Colonic mucosa (tissue), 4 donors: ENCODE measurements at regions not wholly inside any gene's neighbourhood (a gene's known extent, or its start where the extent isn't known, plus 50 kb on each side); places are given as distances from the start of the nearest gene placed in this dataset.
"Not testable (repeated sequence)": the region's sequence is repeated elsewhere in the genome, so short reads cannot be mapped to it uniquely, and the experiment has no call there.

ENCODE experiments used
- DNase-seq: peaks from one replicate; pipeline ENCODE4 v3.0.0-alpha.2; 2020
- H3K27ac ChIP-seq: fragments of 200-600 bp; one replicate; pipeline ENCODE4 v1.8.0; 2021
- H3K27me3 ChIP-seq: fragments of 200-600 bp; one replicate; pipeline ENCODE4 v1.8.0; 2021
- H3K36me3 ChIP-seq: fragments of 200-600 bp; one replicate; pipeline ENCODE4 v1.8.0; 2021
- H3K4me1 ChIP-seq: fragments of 200-600 bp; one replicate; pipeline ENCODE4 v1.8.0; 2021; ENCODE audit warnings: mild to moderate bottlenecking
- H3K4me3 ChIP-seq: fragments of 200-600 bp; one replicate; pipeline ENCODE4 v1.8.0; 2021
- H3K9ac ChIP-seq, 2 donors: one replicate each; pipeline ENCODE4 v1.7.0; 2013; ENCODE audit warnings: control low read depth in 2 of 2, low read depth in 2 of 2, low read length in 2 of 2
- H3K9me3 ChIP-seq: fragments of 200-600 bp; one replicate; pipeline ENCODE4 v1.8.0; 2021
- intact Hi-C: fragments of 100-400 bp; cut with DNase I; formaldehyde crosslinking; loops from one replicate; pipeline ENCODE4 v1.14.1; 2022
- TF ChIP-seq, protein P1 (sequence below): fragments of 200-600 bp; IDR thresholded peaks from one replicate; pipeline ENCODE4 v1.8.0; 2022; ENCODE audit warnings: antibody characterized with exemption, mild to moderate bottlenecking
- donor health status: healthy.
- donor health status: DM: no; HTN: no; CAD: no.
- donor health status: DM: no; HTN: no; CAD: no.

DNA sequence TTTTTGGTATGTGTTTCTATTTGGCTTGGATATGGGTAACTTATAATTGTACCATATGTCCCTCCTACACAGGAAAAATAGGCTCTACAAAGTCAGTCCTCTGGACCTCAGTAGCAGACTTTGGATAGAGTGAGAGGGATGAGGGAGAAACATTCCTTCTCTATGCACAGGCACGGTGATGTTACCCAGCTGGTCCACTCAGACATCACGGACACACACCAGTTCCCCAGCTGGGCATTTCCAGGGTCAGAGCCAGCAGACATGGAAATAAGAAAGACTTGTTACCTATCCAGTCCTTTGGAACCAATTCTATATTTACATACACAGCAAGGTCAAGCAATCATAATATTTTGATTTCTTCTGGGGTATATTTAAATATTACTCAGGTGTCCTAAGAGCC lies 433.1 kb upstream of the KCNMB2 start:
- TF ChIP-seq, protein P1, sequence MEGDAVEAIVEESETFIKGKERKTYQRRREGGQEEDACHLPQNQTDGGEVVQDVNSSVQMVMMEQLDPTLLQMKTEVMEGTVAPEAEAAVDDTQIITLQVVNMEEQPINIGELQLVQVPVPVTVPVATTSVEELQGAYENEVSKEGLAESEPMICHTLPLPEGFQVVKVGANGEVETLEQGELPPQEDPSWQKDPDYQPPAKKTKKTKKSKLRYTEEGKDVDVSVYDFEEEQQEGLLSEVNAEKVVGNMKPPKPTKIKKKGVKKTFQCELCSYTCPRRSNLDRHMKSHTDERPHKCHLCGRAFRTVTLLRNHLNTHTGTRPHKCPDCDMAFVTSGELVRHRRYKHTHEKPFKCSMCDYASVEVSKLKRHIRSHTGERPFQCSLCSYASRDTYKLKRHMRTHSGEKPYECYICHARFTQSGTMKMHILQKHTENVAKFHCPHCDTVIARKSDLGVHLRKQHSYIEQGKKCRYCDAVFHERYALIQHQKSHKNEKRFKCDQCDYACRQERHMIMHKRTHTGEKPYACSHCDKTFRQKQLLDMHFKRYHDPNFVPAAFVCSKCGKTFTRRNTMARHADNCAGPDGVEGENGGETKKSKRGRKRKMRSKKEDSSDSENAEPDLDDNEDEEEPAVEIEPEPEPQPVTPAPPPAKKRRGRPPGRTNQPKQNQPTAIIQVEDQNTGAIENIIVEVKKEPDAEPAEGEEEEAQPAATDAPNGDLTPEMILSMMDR, result no peak
- intact Hi-C loops, result no loop called here
- no peaks in the 10 kb centered on the region for H3K36me3 ChIP-seq
- no peaks in the 10 kb centered on the region for H3K4me1 ChIP-seq
- H3K4me3 ChIP-seq, result no peak overlapping the region
- H3K9ac ChIP-seq, result no peak overlapping the region
- H3K27me3 ChIP-seq, result no peaks in the 10 kb centered on the region
- no peaks in the 10 kb centered on the region for H3K9me3 ChIP-seq
- no peak overlapping the region for H3K27ac ChIP-seq
- no peak for DNase-seq

DNA sequence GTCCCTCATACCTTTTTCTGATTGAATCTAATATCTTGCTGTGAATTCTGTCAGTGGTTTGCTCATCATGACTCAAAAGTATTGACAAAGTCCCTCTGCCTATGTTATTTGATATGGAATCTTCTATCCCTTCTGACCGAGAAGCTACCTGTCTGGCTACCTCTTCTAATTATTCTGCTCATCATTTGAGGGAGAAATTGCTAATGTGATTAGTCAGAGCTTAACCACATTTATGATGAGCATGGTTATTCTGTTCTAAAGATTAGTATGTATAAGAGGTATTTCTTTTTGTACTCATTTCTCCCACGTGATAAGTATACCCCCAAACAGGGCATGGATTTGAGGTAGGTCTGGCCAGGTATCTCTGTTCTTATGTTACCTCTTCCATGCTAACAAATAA lies 428.4 kb upstream of the KCNMB2 start:
- no peaks in the 10 kb centered on the region for H3K27me3 ChIP-seq
- intact Hi-C loops, result no loop called here
- TF ChIP-seq, protein P1, result no peak
- no peak overlapping the region for H3K9ac ChIP-seq
- no peaks in the 10 kb centered on the region for H3K9me3 ChIP-seq
- no peak overlapping the region for H3K27ac ChIP-seq
- DNase-seq, result no peak
- H3K4me1 ChIP-seq, result no peaks in the 10 kb centered on the region
- no peaks in the 10 kb centered on the region for H3K36me3 ChIP-seq
- no peak overlapping the region for H3K4me3 ChIP-seq

DNA sequence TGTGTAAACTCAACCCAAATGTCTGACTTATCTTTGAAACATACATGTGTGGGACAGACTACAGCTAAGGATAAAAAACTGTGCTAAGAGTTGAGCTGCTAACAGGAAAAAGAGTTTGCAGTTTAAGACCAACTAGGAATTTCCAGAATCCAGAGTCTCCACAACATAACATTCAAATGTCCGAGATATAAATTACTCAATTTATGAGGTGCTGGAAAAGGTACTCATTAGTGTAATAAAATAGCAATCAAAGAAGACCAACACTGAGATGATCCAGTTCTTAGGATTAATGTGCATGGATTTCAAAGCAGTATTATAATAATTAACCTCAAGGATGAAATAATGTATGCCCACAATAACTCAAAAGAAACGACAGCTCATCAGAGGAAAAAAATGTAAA lies 426.5 kb upstream of the KCNMB2 start:
- Histone ChIP-seq H3K9me3 (no peaks in the 10 kb centered on the region), H3K36me3 (no peaks in the 10 kb centered on the region), H3K4me3 (no peak overlapping the region), H3K27ac (no peak overlapping the region), H3K9ac (no peak overlapping the region), H3K4me1 (no peaks in the 10 kb centered on the region), H3K27me3 (no peaks in the 10 kb centered on the region)
- TF ChIP-seq, protein P1, result no peak
- no peak for DNase-seq
- intact Hi-C loops, result no loop called here

DNA sequence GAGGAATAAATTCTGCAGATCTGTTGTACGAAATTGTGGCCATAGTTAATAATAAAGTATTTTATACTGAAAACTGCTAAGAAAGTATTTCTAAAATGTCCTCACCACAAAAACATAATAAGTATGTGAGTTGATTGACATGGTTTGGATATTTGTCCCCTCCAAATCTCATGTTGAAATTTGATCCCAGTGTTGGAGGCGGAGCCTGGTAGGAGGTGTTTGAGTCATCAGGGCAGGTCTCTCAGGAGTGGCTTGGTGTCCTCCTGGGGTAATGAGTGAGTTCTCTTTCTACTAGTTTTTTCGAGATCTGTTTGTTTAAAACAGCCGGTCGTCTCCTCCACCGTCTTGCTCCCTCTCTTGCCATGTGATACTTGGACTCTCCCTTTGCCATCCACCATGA lies 424.1 kb upstream of the KCNMB2 start:
- Histone ChIP-seq H3K9me3 (no peaks in the 10 kb centered on the region), H3K4me1 (no peaks in the 10 kb centered on the region), H3K4me3 (no peak overlapping the region), H3K27ac (no peak overlapping the region), H3K36me3 (no peaks in the 10 kb centered on the region), H3K9ac (no peak overlapping the region), H3K27me3 (no peaks in the 10 kb centered on the region)
- DNase-seq, result no peak
- TF ChIP-seq, protein P1, result no peak
- intact Hi-C loops, result no loop called here

DNA sequence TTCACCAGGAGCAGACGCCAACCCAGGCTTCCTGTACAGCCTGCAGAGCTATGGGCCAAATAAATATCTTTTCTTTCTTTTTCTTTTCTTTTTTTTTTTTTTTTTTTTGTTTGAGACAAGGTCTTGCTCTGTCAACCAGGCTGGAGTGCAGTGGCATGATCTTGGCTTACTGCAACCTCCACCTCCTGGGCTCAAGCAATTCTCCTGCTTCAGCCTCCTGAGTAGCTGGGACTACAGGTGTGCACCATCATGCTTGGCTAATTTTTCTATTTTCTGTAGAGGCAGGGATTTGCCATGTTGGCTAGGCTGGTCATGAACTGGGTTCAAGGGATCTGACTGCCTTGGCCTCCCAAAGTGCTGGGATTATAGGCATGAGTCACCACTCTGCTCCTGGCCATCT lies 423.7 kb upstream of the KCNMB2 start:
- H3K27ac ChIP-seq, intact Hi-C loops, H3K36me3 ChIP-seq: not testable (repeated sequence)

DNA sequence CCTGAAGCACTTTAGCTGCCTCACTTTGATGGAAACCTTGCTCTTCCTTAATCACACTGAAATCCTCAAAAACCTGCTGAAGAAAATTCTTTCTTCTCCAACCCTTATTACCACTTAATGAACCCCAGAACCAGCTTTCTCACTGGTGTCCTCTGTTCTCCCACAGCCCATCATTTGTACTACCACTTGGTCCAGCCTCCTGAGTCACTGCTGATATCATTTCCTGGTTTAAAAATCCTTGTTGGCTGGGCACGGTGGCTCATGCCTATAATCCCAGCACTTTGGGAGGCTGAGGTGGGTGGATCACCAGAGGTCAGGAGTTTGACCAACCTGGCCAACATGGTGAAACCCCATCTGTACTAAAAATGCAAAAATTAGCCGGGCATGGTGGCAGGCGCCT lies 418.6 kb upstream of the KCNMB2 start:
- Histone ChIP-seq H3K9me3 (no peaks in the 10 kb centered on the region), H3K4me3 (no peak overlapping the region), H3K36me3 (no peaks in the 10 kb centered on the region), H3K9ac (no peak overlapping the region), H3K27ac (no peak overlapping the region), H3K27me3 (no peaks in the 10 kb centered on the region), H3K4me1 (no peaks in the 10 kb centered on the region)
- no peak for DNase-seq
- intact Hi-C loops, result no loop called here
- TF ChIP-seq, protein P1, result no peak

More for the DNA sequence above, 423.7 kb upstream of the KCNMB2 start:
- not testable (repeated sequence) for H3K9me3 ChIP-seq, H3K9ac ChIP-seq, H3K4me1 ChIP-seq, DNase-seq, H3K27me3 ChIP-seq, H3K4me3 ChIP-seq

DNA sequence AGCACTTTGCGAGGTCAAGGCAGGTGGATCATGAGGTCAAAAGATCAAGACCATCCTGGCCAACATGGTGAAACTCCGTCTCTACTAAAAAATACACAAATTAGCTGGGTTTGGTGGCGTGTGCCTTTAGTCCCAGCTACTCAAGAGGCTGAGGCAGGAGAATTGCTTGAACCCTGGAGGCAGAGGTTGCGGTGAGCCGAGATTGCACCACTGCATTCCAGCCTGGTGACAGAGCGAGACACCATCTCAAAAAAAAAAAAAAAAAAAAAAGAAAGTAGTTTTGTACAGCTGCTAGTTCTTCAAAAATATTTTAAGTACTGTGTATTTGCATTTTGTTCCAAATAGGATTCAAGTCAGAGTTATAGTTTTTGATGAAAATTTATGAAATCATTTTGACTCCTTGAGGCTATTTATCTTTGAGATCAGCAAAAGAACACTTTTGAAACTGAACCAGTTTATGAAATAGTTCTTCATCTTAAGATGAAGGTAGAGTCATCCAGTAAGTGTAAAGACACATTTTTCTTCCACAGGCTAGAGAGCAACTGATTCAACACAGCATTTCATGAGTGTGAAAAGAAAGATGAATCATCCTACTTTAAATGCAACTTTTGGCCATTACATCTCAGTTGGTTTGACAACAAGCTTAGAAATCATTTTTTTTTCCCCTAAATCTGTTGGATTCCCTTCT lies 416.5 kb upstream of the KCNMB2 start:
- H3K27me3 ChIP-seq, DNase-seq, H3K36me3 ChIP-seq, H3K4me3 ChIP-seq, H3K9ac ChIP-seq, intact Hi-C loops, H3K27ac ChIP-seq, H3K9me3 ChIP-seq, H3K4me1 ChIP-seq: not testable (repeated sequence)
